HAP-1 (cell line): ENCODE measurements at regions not wholly inside any gene's neighbourhood (a gene's known extent, or its start where the extent isn't known, plus 50 kb on each side); places are given as distances from the start of the nearest gene placed in this dataset.

ENCODE experiments used
- DNase-seq, 2 experiments: peaks; one replicate each; pipeline ENCODE4 v3.0.0-alpha.2; 2016 to 2020; ENCODE audit warnings: low spot score in 2 of 2
- H3K27me3 ChIP-seq: fragments of 250-450 bp; sonication (Bioruptor Pico); 2 replicates; pipeline ENCODE4 v1.5.1; 2020; ENCODE audit warnings: low read depth, mild to moderate bottlenecking, moderate library complexity
- H3K36me3 ChIP-seq: fragments of 250-450 bp; sonication (Bioruptor Pico); replicated peaks from 2 replicates; pipeline ENCODE4 v1.5.1; 2020; ENCODE audit warnings: mild to moderate bottlenecking
- H3K4me1 ChIP-seq: fragments of 250-450 bp; sonication (Bioruptor Pico); 2 replicates; pipeline ENCODE4 v1.5.1; 2020; ENCODE audit warnings: mild to moderate bottlenecking
- H3K4me3 ChIP-seq: fragments of 250-450 bp; sonication (Bioruptor Pico); 2 replicates; pipeline ENCODE4 v1.5.1; 2020; ENCODE audit warnings: mild to moderate bottlenecking, moderate library complexity
- H3K9me3 ChIP-seq: fragments of 250-450 bp; sonication (Bioruptor Pico); 2 replicates; pipeline ENCODE4 v1.5.1; 2020; ENCODE audit warnings: mild to moderate bottlenecking, moderate library complexity
- in situ Hi-C: fragments of 300-500 bp; cut with MboI; formaldehyde crosslinking; loops from 3 replicates; pipeline ENCODE4 v1.14.3; 2020; ENCODE audit warnings: low sequenced_read_pairs, inconsistent platforms, mixed read lengths

- H3K9me3 ChIP-seq: no peaks in the 10 kb centered on the region
- no peaks in the 10 kb centered on the region for H3K36me3 ChIP-seq
- no peaks in the 10 kb centered on the region; the same call in 1 of the 2 replicates for H3K27me3 ChIP-seq
- no peaks in the 10 kb centered on the region for H3K4me1 ChIP-seq
- DNase-seq: no peak
- H3K4me3 ChIP-seq: no peak overlapping the region
- in situ Hi-C loops: no loop called here
Measured at GRCh38 chr9:124198331-124198730, 59.4 kb upstream of the NEK6 start.

DNA sequence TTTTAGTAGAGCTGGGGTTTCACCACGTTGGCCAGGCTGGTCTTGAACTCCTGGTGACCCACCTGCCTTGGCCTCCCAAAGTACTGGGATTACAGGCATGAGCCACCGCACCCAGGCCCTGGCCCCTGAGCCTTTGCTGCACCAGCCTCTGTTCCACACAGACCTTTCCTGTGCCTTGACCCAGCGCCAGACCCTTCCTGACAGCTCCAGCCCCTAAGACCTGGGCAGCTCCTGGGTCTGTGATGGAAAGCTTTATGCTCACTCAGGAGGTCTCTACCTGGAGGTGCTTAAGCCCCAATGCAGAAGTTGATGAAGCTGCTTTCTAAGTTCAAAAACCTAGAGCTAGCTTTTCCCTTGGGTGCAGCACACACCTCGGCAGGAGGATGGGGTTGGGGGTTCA, 58.8 kb upstream of the NEK6 start:
- Histone ChIP-seq H3K27me3 (no peaks in the 10 kb centered on the region; the same call in 1 of the 2 replicates), H3K36me3 (no peaks in the 10 kb centered on the region), H3K4me1 (no peaks in the 10 kb centered on the region), H3K4me3 (no peak overlapping the region), H3K9me3 (no peaks in the 10 kb centered on the region)
- no peak for DNase-seq
- in situ Hi-C loops: no loop called here

- DNase-seq: no peak
- Histone ChIP-seq H3K36me3 (no peaks in the 10 kb centered on the region), H3K9me3 (no peaks in the 10 kb centered on the region), H3K27me3 (no peaks in the 10 kb centered on the region; the same call in 1 of the 2 replicates), H3K4me3 (no peak overlapping the region), H3K4me1 (no peaks in the 10 kb centered on the region)
- in situ Hi-C loops: no loop called here
Measured at GRCh38 chr9:124199474-124199873, 58.3 kb upstream of the NEK6 start.

DNA sequence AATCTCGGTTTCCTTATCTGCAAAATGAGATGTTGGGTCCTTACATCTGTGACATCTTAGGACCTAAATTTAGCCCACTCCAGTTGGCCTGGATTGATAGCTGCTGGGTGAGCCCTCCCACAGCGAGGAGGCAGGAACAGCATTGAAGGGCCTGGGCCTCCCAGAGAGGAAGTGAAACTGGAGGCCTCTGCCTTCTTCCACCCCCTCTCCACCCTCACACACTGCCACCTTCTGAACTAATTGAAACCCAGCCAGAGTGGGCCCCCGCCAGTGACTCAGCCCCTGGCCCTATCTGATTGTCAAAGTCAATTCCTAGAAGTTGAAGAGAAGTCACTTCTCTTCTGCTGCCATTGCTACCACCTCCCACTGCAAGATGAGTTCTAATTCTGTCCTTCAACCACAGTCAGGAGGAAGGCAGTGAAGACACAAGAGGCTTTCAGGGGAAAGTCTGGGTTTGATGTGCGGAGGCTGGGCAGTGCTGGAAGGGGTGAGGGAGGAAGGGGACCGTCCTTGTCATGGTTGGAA, 55.2 kb upstream of the NEK6 start:
- no peaks in the 10 kb centered on the region for H3K36me3 ChIP-seq
- DNase-seq: no peak
- peaks cover 8% of the 10 kb centered on the region; the same call in 1 of the 2 replicates for H3K27me3 ChIP-seq
- no peak overlapping the region for H3K4me3 ChIP-seq
- no peaks in the 10 kb centered on the region for H3K4me1 ChIP-seq
- in situ Hi-C loops: no loop called here
- H3K9me3 ChIP-seq: no peaks in the 10 kb centered on the region

GRCh38 chr9:124205686-124206352, 51.9 kb upstream of the NEK6 start:
- DNase-seq: no peak
- H3K9me3 ChIP-seq: no peaks in the 10 kb centered on the region
- no peak overlapping the region for H3K4me3 ChIP-seq
- no peaks in the 10 kb centered on the region for H3K4me1 ChIP-seq
- H3K27me3 ChIP-seq: peaks cover 8% of the 10 kb centered on the region; the same call in 1 of the 2 replicates
- in situ Hi-C loops: no loop called here
- no peaks in the 10 kb centered on the region for H3K36me3 ChIP-seq

- DNase-seq: no peak
- Histone ChIP-seq H3K9me3 (no peaks in the 10 kb centered on the region), H3K4me1 (no peaks in the 10 kb centered on the region), H3K36me3 (no peaks in the 10 kb centered on the region), H3K27me3 (peaks cover 8% of the 10 kb centered on the region; the same call in 1 of the 2 replicates), H3K4me3 (no peak overlapping the region)
- in situ Hi-C loops: no loop called here
Measured at GRCh38 chr9:124206391-124206790, 51.4 kb upstream of the NEK6 start.
